ENCODE measurements at regions not wholly inside any gene's neighbourhood (a gene's known extent, or its start where the extent isn't known, plus 50 kb on each side); places are given as distances from the start of the nearest gene placed in this dataset.
"Not testable (repeated sequence)": the region's sequence is repeated elsewhere in the genome, so short reads cannot be mapped to it uniquely, and the experiment has no call there.

GRCh38 chr10:125521721-125522680, 161.0 kb downstream of the TEX36 start:
- no peak overlapping the region for H3K4me3 ChIP-seq (ENCODE audit: low read depth in 1 of 2, low read length in 2 of 2)
- H3K36me3 ChIP-seq (ENCODE audit: control insufficient read depth in 1 of 2, insufficient read depth in 2 of 2, low read length in 2 of 2), result no peaks in the 10 kb centered on the region
- H3K9ac ChIP-seq (ENCODE audit: low read depth in 1 of 2, low read length in 2 of 2), result no peak overlapping the region
- H3K27ac ChIP-seq (ENCODE audit: low read depth, low read length), result no peak overlapping the region
- no peaks in the 10 kb centered on the region for H3K27me3 ChIP-seq (ENCODE audit: control insufficient read depth in 1 of 2, insufficient read depth in 2 of 2, low read length in 2 of 2)
- no peaks in the 10 kb centered on the region for H3K4me1 ChIP-seq (ENCODE audit: control insufficient read depth in 1 of 2, insufficient read depth in 2 of 2, low read length in 2 of 2)
- no peaks in the 10 kb centered on the region for H3K9me3 ChIP-seq (ENCODE audit: control insufficient read depth in 1 of 2, low read length in 2 of 2)

DNA sequence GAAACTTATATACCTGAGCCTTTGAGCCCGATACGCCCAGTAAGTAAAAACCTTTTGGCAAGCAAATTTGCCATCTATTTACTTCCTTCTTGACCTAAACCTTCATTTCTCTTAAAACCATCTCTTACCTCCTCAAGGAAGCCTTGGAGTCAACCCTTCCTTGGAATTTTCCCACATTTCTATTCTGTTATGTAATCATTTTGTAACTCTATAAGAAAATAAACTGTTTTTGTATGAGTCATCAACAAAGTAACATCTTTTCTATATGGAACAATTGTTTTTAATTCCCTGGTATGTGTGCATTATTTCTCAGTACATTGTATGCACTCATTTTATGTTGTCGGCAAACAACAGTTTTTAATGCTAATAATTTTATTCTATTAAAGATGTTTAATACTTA, 162.0 kb downstream of the TEX36 start:
- Histone ChIP-seq H3K27me3 (ENCODE audit: control insufficient read depth in 1 of 2, insufficient read depth in 2 of 2, low read length in 2 of 2) (no peaks in the 10 kb centered on the region), H3K9ac (ENCODE audit: low read depth in 1 of 2, low read length in 2 of 2) (no peak overlapping the region), H3K4me1 (ENCODE audit: control insufficient read depth in 1 of 2, insufficient read depth in 2 of 2, low read length in 2 of 2) (no peaks in the 10 kb centered on the region), H3K36me3 (ENCODE audit: control insufficient read depth in 1 of 2, insufficient read depth in 2 of 2, low read length in 2 of 2) (no peaks in the 10 kb centered on the region), H3K27ac (ENCODE audit: low read depth, low read length) (no peak overlapping the region), H3K4me3 (ENCODE audit: low read depth in 1 of 2, low read length in 2 of 2) (no peak overlapping the region), H3K9me3 (ENCODE audit: control insufficient read depth in 1 of 2, low read length in 2 of 2) (no peaks in the 10 kb centered on the region)

DNA sequence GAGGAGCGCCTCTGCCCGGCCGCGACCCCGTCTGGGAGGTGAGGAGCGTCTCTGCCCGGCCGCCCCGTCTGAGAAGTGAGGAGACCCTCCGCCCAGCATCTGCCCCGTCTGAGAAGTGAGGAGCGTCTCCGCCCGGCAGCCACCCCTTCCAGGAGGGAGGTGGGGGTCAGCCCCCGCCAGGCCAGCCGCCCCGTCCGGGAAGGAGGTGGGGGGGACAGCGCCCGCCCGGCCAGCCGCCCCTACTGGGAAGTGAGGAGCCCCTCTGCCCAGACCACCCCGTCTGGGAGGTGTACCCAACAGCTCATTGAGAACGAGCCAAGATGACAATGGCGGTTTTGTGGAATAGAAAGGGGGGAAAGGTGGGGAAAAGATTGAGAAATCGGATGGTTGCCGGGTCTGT, 164.6 kb downstream of the TEX36 start:
- not testable (repeated sequence) for H3K27ac ChIP-seq (ENCODE audit: low read depth, low read length); H3K4me3 ChIP-seq (ENCODE audit: low read depth in 1 of 2, low read length in 2 of 2); H3K36me3 ChIP-seq (ENCODE audit: control insufficient read depth in 1 of 2, insufficient read depth in 2 of 2, low read length in 2 of 2); H3K27me3 ChIP-seq (ENCODE audit: control insufficient read depth in 1 of 2, insufficient read depth in 2 of 2, low read length in 2 of 2); H3K9ac ChIP-seq (ENCODE audit: low read depth in 1 of 2, low read length in 2 of 2); H3K9me3 ChIP-seq (ENCODE audit: control insufficient read depth in 1 of 2, low read length in 2 of 2); H3K4me1 ChIP-seq (ENCODE audit: control insufficient read depth in 1 of 2, insufficient read depth in 2 of 2, low read length in 2 of 2)

- Histone ChIP-seq H3K27ac (ENCODE audit: low read depth, low read length) (no peak overlapping the region), H3K4me1 (ENCODE audit: control insufficient read depth in 1 of 2, insufficient read depth in 2 of 2, low read length in 2 of 2) (no peaks in the 10 kb centered on the region), H3K36me3 (ENCODE audit: control insufficient read depth in 1 of 2, insufficient read depth in 2 of 2, low read length in 2 of 2) (no peaks in the 10 kb centered on the region), H3K9me3 (ENCODE audit: control insufficient read depth in 1 of 2, low read length in 2 of 2) (no peaks in the 10 kb centered on the region), H3K9ac (ENCODE audit: low read depth in 1 of 2, low read length in 2 of 2) (no peak overlapping the region), H3K27me3 (ENCODE audit: control insufficient read depth in 1 of 2, insufficient read depth in 2 of 2, low read length in 2 of 2) (no peaks in the 10 kb centered on the region), H3K4me3 (ENCODE audit: low read depth in 1 of 2, low read length in 2 of 2) (no peak overlapping the region)
Measured at GRCh38 chr10:125515571-125515970, 167.4 kb downstream of the TEX36 start.

DNA sequence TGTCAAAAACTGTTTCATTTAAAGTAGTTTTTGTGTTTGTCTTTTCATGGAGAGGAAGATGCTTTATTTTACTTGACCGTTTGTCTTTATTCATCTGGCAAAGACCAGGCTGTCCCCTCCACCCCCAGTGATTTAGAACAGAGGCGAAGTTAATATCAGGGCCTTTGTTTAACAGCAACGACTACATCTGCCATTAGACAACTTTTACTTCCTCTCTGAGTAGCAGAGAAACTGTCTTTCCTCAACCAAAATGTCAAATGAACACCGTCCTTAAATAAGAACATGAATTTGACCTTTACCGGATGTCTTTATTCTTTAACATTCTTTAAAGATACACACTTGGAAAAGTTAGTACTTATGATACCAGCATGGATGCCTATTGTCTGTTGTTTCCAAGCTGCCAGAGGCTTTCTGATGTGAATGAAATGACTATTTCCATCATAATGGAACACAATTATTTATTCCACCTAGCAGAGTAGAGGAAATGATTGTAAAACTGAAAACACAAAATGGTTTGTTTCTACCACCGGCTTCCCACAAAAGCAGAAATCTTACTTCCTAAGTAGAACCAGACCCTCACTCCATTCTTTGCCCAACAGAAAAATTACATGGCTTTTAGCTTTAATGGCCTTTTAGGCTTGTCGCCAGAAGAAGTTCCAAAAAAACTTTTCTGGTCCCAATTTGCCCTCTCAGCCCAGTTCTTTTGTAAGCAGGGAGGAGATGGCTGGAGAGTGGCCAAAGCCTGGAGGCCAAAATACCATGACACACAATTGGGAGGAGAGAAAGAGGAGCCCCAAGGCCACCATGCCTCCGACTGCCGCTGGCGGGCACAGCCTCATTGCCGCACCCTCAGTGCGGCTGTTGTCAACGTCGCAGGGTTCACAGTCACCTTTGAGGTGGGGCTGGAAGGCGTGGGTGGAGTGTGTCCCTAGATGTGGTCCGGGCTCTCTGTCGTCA, 168.5 kb downstream of the TEX36 start:
- no peaks in the 10 kb centered on the region for H3K27me3 ChIP-seq (ENCODE audit: control insufficient read depth in 1 of 2, insufficient read depth in 2 of 2, low read length in 2 of 2)
- H3K4me3 ChIP-seq (ENCODE audit: low read depth in 1 of 2, low read length in 2 of 2), result no peak overlapping the region
- H3K27ac ChIP-seq (ENCODE audit: low read depth, low read length), result no peak overlapping the region

GRCh38 chr10:125513429-125514182, 169.4 kb downstream of the TEX36 start:
- H3K27ac ChIP-seq (ENCODE audit: low read depth, low read length), result no peak overlapping the region
- H3K36me3 ChIP-seq (ENCODE audit: control insufficient read depth in 1 of 2, insufficient read depth in 2 of 2, low read length in 2 of 2), result no peaks in the 10 kb centered on the region
- no peaks in the 10 kb centered on the region for H3K9me3 ChIP-seq (ENCODE audit: control insufficient read depth in 1 of 2, low read length in 2 of 2)
- H3K4me3 ChIP-seq (ENCODE audit: low read depth in 1 of 2, low read length in 2 of 2), result no peak overlapping the region
- no peak overlapping the region for H3K9ac ChIP-seq (ENCODE audit: low read depth in 1 of 2, low read length in 2 of 2)
- H3K4me1 ChIP-seq (ENCODE audit: control insufficient read depth in 1 of 2, insufficient read depth in 2 of 2, low read length in 2 of 2), result no peaks in the 10 kb centered on the region
- H3K27me3 ChIP-seq (ENCODE audit: control insufficient read depth in 1 of 2, insufficient read depth in 2 of 2, low read length in 2 of 2), result no peaks in the 10 kb centered on the region

More for the DNA sequence above, 168.5 kb downstream of the TEX36 start:
- Histone ChIP-seq H3K9me3 (ENCODE audit: control insufficient read depth in 1 of 2, low read length in 2 of 2) (no peaks in the 10 kb centered on the region), H3K4me1 (ENCODE audit: control insufficient read depth in 1 of 2, insufficient read depth in 2 of 2, low read length in 2 of 2) (no peaks in the 10 kb centered on the region), H3K9ac (ENCODE audit: low read depth in 1 of 2, low read length in 2 of 2) (no peak overlapping the region), H3K36me3 (ENCODE audit: control insufficient read depth in 1 of 2, insufficient read depth in 2 of 2, low read length in 2 of 2) (no peaks in the 10 kb centered on the region)

DNA sequence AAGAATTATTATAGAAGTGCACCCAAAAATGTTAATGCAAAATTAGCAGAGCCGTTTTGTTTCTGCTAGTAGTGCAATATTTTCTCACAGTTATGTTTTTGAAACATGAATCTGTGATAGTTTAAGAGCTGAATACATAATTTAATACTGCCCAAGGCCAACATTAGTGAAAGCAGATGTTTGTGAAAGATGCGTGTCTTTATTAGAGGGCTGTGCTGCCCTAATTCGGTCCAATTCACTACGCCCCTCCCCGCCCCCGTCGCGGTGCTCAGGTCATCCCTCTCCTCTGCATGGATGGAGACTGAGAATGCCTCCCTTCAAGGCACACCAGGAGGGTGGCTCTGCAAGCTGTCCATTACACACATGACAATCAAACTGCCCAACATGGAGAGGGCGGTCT, 172.0 kb downstream of the TEX36 start:
- Histone ChIP-seq H3K36me3 (ENCODE audit: control insufficient read depth in 1 of 2, insufficient read depth in 2 of 2, low read length in 2 of 2) (no peaks in the 10 kb centered on the region), H3K9me3 (ENCODE audit: control insufficient read depth in 1 of 2, low read length in 2 of 2) (no peaks in the 10 kb centered on the region), H3K27ac (ENCODE audit: low read depth, low read length) (no peak overlapping the region), H3K4me3 (ENCODE audit: low read depth in 1 of 2, low read length in 2 of 2) (no peak overlapping the region), H3K9ac (ENCODE audit: low read depth in 1 of 2, low read length in 2 of 2) (no peak overlapping the region), H3K27me3 (ENCODE audit: control insufficient read depth in 1 of 2, insufficient read depth in 2 of 2, low read length in 2 of 2) (peaks cover 0 to 3% of the 10 kb centered on the region in 2 donors), H3K4me1 (ENCODE audit: control insufficient read depth in 1 of 2, insufficient read depth in 2 of 2, low read length in 2 of 2) (no peaks in the 10 kb centered on the region)

DNA sequence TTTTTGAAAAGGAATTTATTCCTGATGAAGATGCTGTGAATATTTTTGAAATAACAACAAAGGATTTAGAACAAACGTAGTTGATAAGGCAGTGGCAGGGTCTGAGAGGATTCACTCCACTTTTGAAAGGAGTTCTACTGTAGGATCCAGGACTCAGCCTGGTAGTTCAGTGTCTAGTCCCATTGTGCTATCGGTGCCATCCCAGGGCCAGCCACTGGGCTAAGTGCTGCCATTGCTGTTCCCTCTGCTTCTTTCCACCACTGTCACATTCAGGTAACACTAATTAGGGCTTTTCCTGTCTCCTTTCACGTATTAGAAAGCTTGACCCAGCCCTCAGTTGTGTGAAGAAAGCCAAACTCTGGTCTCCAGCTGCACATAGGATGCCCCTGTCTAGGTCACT, 177.3 kb downstream of the TEX36 start:
- no peak overlapping the region for H3K27ac ChIP-seq (ENCODE audit: low read depth, low read length)
- no peak overlapping the region for H3K9ac ChIP-seq (ENCODE audit: low read depth in 1 of 2, low read length in 2 of 2)
- no peaks in the 10 kb centered on the region for H3K9me3 ChIP-seq (ENCODE audit: control insufficient read depth in 1 of 2, low read length in 2 of 2)
- no peaks in the 10 kb centered on the region for H3K4me1 ChIP-seq (ENCODE audit: control insufficient read depth in 1 of 2, insufficient read depth in 2 of 2, low read length in 2 of 2)
- peaks cover 3% of the 10 kb centered on the region in 2 donors for H3K27me3 ChIP-seq (ENCODE audit: control insufficient read depth in 1 of 2, insufficient read depth in 2 of 2, low read length in 2 of 2)
- no peaks in the 10 kb centered on the region for H3K36me3 ChIP-seq (ENCODE audit: control insufficient read depth in 1 of 2, insufficient read depth in 2 of 2, low read length in 2 of 2)
- no peak overlapping the region for H3K4me3 ChIP-seq (ENCODE audit: low read depth in 1 of 2, low read length in 2 of 2)

DNA sequence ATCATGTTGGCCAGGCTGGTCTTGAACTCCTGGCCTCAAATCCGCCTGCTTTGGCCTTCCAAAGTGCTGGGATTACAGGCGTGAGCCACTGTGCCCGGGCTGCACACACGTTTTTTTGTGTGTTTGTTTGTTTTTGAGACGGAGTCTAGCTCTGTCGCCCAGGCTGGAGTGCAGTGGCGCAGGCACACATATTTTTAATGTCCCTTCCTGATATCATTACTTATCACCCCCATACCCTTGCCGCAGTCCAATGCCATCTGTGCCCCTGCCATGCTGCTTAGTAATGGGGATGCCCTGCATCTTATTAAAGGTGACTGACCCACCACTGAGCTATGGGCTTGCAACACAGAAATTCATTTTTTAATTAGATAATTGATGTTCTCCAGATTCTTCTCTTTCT, 180.7 kb downstream of the TEX36 start:
- Histone ChIP-seq H3K36me3 (ENCODE audit: control insufficient read depth in 1 of 2, insufficient read depth in 2 of 2, low read length in 2 of 2) (no peaks in the 10 kb centered on the region), H3K27me3 (ENCODE audit: control insufficient read depth in 1 of 2, insufficient read depth in 2 of 2, low read length in 2 of 2) (peaks cover 0 to 3% of the 10 kb centered on the region in 2 donors), H3K4me1 (ENCODE audit: control insufficient read depth in 1 of 2, insufficient read depth in 2 of 2, low read length in 2 of 2) (no peaks in the 10 kb centered on the region), H3K9me3 (ENCODE audit: control insufficient read depth in 1 of 2, low read length in 2 of 2) (no peaks in the 10 kb centered on the region), H3K9ac (ENCODE audit: low read depth in 1 of 2, low read length in 2 of 2) (no peak overlapping the region), H3K27ac (ENCODE audit: low read depth, low read length) (no peak overlapping the region), H3K4me3 (ENCODE audit: low read depth in 1 of 2, low read length in 2 of 2) (no peak overlapping the region)
